OCI-LY7 (cell line): ENCODE measurements at regions not wholly inside any gene's neighbourhood (a gene's known extent, or its start where the extent isn't known, plus 50 kb on each side); places are given as distances from the start of the nearest gene placed in this dataset.

ENCODE experiments used
- BruUV-seq: library from RNA; stranded (reverse); fragments of 400-500 nt; replicated peaks from 2 replicates; lab custom pipeline; 2021; lab: Mats Ljungman, UMichigan
- CTCF ChIA-PET: fragments of 300-600 bp; sonication (Branson Sonifier 250); formaldehyde crosslinking; loops from one replicate; lab custom pipeline; 2022; ENCODE audit warnings: antibody characterized with exemption; ENCODE audit not compliant: unreplicated experiment; lab: Charles Lee
- POLR2A ChIA-PET: fragments of 300-600 bp; sonication (Branson Sonifier 250); formaldehyde crosslinking; loops from one replicate; lab custom pipeline; 2022; ENCODE audit warnings: antibody characterized with exemption; lab: Charles Lee
- DNase-seq: peaks from one replicate; pipeline ENCODE4 v3.0.0-alpha.2; 2015; ENCODE audit warnings: low spot score
- H2AFZ ChIP-seq: fragments of 200-600 bp; sonication (generic), shearing (Covaris generic); 2 replicates; pipeline ENCODE4 v1.6.1; 2014; ENCODE audit warnings: mild to moderate bottlenecking, antibody characterized with exemption, low read length, moderate library complexity
- H3K27ac ChIP-seq: fragments of 200-600 bp; sonication (generic); 2 replicates; pipeline ENCODE4 v1.5.1; 2014; ENCODE audit warnings: mixed run types, low read depth, mild to moderate bottlenecking, moderate library complexity, low read length, inconsistent platforms; ENCODE audit not compliant: poor library complexity, severe bottlenecking
- H3K36me3 ChIP-seq: fragments of 200-600 bp; sonication (generic); 2 replicates; pipeline ENCODE4 v1.6.1; 2014; ENCODE audit warnings: mild to moderate bottlenecking, antibody characterized with exemption, low read length, moderate library complexity, mixed read lengths; ENCODE audit not compliant: insufficient read depth
- H3K4me1 ChIP-seq: fragments of 200-600 bp; sonication (generic); 2 replicates; pipeline ENCODE4 v1.5.1; 2014; ENCODE audit warnings: mild to moderate bottlenecking, low read length; ENCODE audit not compliant: insufficient read depth, poor library complexity, severe bottlenecking
- H3K4me2 ChIP-seq: fragments of 200-600 bp; sonication (generic); 2 replicates; pipeline ENCODE4 v1.6.1; 2014; ENCODE audit warnings: mild to moderate bottlenecking, low read length
- H3K4me3 ChIP-seq: fragments of 200-600 bp; sonication (generic); 2 replicates; pipeline ENCODE4 v1.5.1; 2014; ENCODE audit warnings: mild to moderate bottlenecking, low read depth, low read length; ENCODE audit not compliant: poor library complexity, severe bottlenecking
- H3K79me2 ChIP-seq: fragments of 200-600 bp; sonication (generic); 2 replicates; pipeline ENCODE4 v1.6.1; 2016; ENCODE audit warnings: low read depth, mild to moderate bottlenecking, low read length, moderate library complexity, mixed read lengths; ENCODE audit not compliant: insufficient read depth
- H3K9me2 ChIP-seq: fragments of 200-600 bp; sonication (generic); 2 replicates; pipeline ENCODE4 v1.6.1; 2016; ENCODE audit warnings: mild to moderate bottlenecking, low read length, mixed read lengths; ENCODE audit not compliant: insufficient read depth
- H3K9me3 ChIP-seq: fragments of 200-600 bp; sonication (generic); 2 replicates; pipeline ENCODE4 v1.6.1; 2014; ENCODE audit warnings: mild to moderate bottlenecking, mixed run types, low read length, mixed read lengths
- H4K20me1 ChIP-seq: fragments of 200-600 bp; sonication (generic); 2 replicates; pipeline ENCODE4 v1.6.1; 2014; ENCODE audit warnings: mild to moderate bottlenecking, antibody characterized with exemption, low read length, moderate library complexity, mixed read lengths; ENCODE audit not compliant: insufficient read depth
- EZH2phosphoT487 ChIP-seq: fragments of 200-600 bp; sonication (generic); IDR thresholded peaks from 2 replicates; pipeline ENCODE4 v1.6.1; 2018; ENCODE audit warnings: low read depth, borderline replicate concordance, mild to moderate bottlenecking, mixed run types, antibody characterized with exemption, low read length, moderate library complexity, mixed read lengths
- intact Hi-C: fragments of 100-400 bp; cut with micrococcal nuclease; formaldehyde crosslinking; loops from one replicate; pipeline ENCODE4 v1.10.0; 2022; ENCODE audit not compliant: unreplicated experiment
- TF ChIP-seq, protein P1 (sequence below): fragments of 200-600 bp; sonication (generic); conservative IDR thresholded peaks from 2 replicates; pipeline ENCODE4 v1.5.1; 2014; ENCODE audit warnings: mild to moderate bottlenecking, antibody characterized with exemption, low read length, moderate library complexity, mixed read lengths

DNA sequence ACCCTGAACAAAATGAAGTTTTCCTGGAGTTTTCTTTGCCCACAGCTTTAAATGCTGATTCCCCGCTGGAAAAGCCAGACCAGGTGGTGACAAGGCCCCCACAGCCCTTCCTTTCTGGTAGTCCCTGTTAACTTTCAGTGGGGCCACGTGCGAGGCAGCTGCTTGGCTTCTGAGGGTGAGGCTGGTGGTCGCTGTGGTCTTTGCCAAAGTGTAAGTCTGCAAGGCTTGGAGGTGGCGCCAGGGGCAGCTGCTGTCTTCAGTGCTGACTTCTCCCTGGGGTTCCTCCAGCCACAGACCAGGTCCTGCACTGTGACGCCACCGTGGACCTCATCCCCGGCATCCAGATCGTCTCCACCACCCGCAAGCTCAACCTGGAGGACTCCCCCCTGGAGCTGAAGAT, 54.1 kb upstream of the TAMM41 start:
- TF ChIP-seq, protein P1, sequence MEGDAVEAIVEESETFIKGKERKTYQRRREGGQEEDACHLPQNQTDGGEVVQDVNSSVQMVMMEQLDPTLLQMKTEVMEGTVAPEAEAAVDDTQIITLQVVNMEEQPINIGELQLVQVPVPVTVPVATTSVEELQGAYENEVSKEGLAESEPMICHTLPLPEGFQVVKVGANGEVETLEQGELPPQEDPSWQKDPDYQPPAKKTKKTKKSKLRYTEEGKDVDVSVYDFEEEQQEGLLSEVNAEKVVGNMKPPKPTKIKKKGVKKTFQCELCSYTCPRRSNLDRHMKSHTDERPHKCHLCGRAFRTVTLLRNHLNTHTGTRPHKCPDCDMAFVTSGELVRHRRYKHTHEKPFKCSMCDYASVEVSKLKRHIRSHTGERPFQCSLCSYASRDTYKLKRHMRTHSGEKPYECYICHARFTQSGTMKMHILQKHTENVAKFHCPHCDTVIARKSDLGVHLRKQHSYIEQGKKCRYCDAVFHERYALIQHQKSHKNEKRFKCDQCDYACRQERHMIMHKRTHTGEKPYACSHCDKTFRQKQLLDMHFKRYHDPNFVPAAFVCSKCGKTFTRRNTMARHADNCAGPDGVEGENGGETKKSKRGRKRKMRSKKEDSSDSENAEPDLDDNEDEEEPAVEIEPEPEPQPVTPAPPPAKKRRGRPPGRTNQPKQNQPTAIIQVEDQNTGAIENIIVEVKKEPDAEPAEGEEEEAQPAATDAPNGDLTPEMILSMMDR: no peak
- no peak for TF ChIP-seq EZH2phosphoT487
- Histone ChIP-seq H3K4me3 (no peak overlapping the region), H3K4me2 (no peak overlapping the region), H3K79me2 (no peaks in the 10 kb centered on the region), H3K9me2 (no peaks in the 10 kb centered on the region), H3K4me1 (no peaks in the 10 kb centered on the region), H3K27ac (no peak overlapping the region), H4K20me1 (no peaks in the 10 kb centered on the region), H2AFZ (no peak overlapping the region), H3K36me3 (no peaks in the 10 kb centered on the region), H3K9me3 (no peaks in the 10 kb centered on the region)
- ChIA-PET POLR2A (interaction anchor here (0.6 kb wide), 1 partner anchor 48 kb away, joined by 4 read pairs; no protein-coding TSS in a partner anchor), CTCF (no interaction called here)
- BruUV-seq: no TSS peak
- intact Hi-C loops: no loop called here
- no peak for DNase-seq

DNA sequence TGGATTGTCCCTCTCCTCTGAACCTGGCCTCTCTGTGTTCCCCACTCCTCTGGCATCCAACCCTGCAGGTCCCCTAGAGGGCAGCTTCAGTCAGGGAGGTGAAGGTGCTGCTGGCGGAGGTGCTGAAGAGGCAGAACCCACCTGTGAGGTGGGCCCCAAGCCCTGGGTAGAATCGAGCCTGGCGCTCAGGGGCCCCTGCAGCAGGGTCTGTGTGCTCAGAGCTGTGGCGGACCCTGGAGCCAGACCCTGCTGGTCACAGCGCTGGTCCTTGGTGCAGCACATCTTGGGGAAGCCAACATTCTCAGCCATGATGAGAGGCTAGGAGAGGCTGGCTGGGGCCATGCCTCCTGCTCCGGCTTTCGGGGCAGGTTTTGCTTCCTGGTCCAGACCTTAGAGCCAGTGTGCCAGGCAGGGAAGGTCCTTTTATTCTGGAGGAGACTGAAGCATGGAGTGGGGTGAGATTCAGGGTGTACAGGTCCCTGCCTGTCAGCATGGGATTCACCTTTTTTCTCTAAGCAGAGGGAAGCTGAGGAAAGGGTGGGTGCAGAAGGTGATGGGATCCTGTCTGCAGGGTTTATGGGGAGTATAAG, 54.7 kb upstream of the TAMM41 start:
- DNase-seq: no peak
- no peaks in the 10 kb centered on the region for H3K4me1 ChIP-seq
- no peaks in the 10 kb centered on the region for H3K79me2 ChIP-seq
- no peak overlapping the region for H3K4me3 ChIP-seq
- no peaks in the 10 kb centered on the region for H4K20me1 ChIP-seq
- BruUV-seq: no TSS peak
- intact Hi-C loops: no loop called here
- H2AFZ ChIP-seq: no peak overlapping the region
- no peak overlapping the region for H3K4me2 ChIP-seq
- ChIA-PET POLR2A (no interaction called here), CTCF (no interaction called here)
- no peak overlapping the region for H3K27ac ChIP-seq
- H3K9me2 ChIP-seq: no peaks in the 10 kb centered on the region
- no peak for TF ChIP-seq EZH2phosphoT487
- TF ChIP-seq, protein P1: no peak
- H3K36me3 ChIP-seq: no peaks in the 10 kb centered on the region
- H3K9me3 ChIP-seq: no peaks in the 10 kb centered on the region

DNA sequence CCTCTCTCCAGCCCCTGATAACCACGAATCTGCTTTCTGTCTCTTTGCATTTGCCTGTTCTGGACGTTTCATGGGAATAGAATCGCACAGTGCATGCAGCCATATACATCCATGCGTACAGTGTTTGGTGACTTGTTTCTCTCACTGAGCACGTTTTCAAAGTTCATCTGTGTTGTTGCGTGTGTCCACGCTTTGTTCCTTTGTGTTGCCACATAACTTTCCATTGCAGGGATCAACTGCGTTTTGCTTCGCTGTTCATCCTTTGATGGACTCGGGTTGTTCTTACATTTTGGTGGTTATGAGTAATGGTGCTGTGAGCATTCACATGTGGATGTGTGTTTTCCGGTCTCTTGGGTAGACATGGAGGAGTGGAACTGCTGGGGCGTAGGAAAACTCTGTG, 56.4 kb upstream of the TAMM41 start:
- no peak overlapping the region for H2AFZ ChIP-seq
- ChIA-PET POLR2A (no interaction called here), CTCF (no interaction called here)
- no peaks in the 10 kb centered on the region for H3K36me3 ChIP-seq
- H3K9me3 ChIP-seq: no peaks in the 10 kb centered on the region
- no peak for TF ChIP-seq EZH2phosphoT487
- TF ChIP-seq, protein P1: no peak
- H3K4me3 ChIP-seq: no peak overlapping the region
- H3K27ac ChIP-seq: no peak overlapping the region
- no peak for DNase-seq
- intact Hi-C loops: no loop called here
- H3K9me2 ChIP-seq: no peaks in the 10 kb centered on the region
- no TSS peak for BruUV-seq
- no peak overlapping the region for H3K4me2 ChIP-seq
- H4K20me1 ChIP-seq: no peaks in the 10 kb centered on the region
- H3K4me1 ChIP-seq: no peaks in the 10 kb centered on the region
- H3K79me2 ChIP-seq: no peaks in the 10 kb centered on the region
